Neural cell (in vitro differentiated cells): ENCODE measurements at regions not wholly inside any gene's neighbourhood (a gene's known extent, or its start where the extent isn't known, plus 50 kb on each side); places are given as distances from the start of the nearest gene placed in this dataset.

ENCODE experiments used
- H2AFZ ChIP-seq: fragments of 200-600, 300-800 bp; sonication (generic), shearing (Covaris generic); 2 replicates; pipeline ENCODE4 v1.6.0; 2014; ENCODE audit warnings: low read depth, mild to moderate bottlenecking, antibody characterized with exemption, low read length, moderate library complexity
- H3F3A ChIP-seq: fragments of 200-600 bp; shearing (Covaris generic); 2 replicates; pipeline ENCODE4 v1.6.1; 2016; ENCODE audit warnings: mild to moderate bottlenecking, moderate library complexity, mixed read lengths, antibody characterized with exemption, low read length; ENCODE audit not compliant: insufficient read depth, poor library complexity, severe bottlenecking
- H3K27ac ChIP-seq: fragments of 200-600, 300-800 bp; sonication (generic), shearing (Covaris generic); 2 replicates; pipeline ENCODE4 v1.5.1; 2014; ENCODE audit warnings: mild to moderate bottlenecking, low read length, moderate library complexity
- H3K27me3 ChIP-seq: fragments of 300-800, 200-600 bp; sonication (generic), shearing (Covaris generic); 2 replicates; pipeline ENCODE4 v1.6.0; 2014; ENCODE audit warnings: mild to moderate bottlenecking, low read depth, low read length, moderate library complexity; ENCODE audit not compliant: insufficient read depth
- H3K36me3 ChIP-seq: fragments of 300-800, 200-600 bp; sonication (generic), shearing (Covaris generic); 2 replicates; pipeline ENCODE4 v1.5.1; 2014; ENCODE audit warnings: mild to moderate bottlenecking, antibody characterized with exemption, low read length, moderate library complexity; ENCODE audit not compliant: insufficient read depth
- H3K4me2 ChIP-seq: fragments of 300-800, 200-600 bp; sonication (generic), shearing (Covaris generic); 2 replicates; pipeline ENCODE4 v1.6.0; 2014; ENCODE audit warnings: mild to moderate bottlenecking, low read length
- H3K4me3 ChIP-seq: fragments of 300-800, 200-600 bp; sonication (generic), shearing (Covaris generic); 2 replicates; pipeline ENCODE4 v1.5.1; 2014; ENCODE audit warnings: mild to moderate bottlenecking, low read length, moderate library complexity
- H3K79me2 ChIP-seq: fragments of 200-600 bp; shearing (Covaris generic); replicated peaks from 2 replicates; pipeline ENCODE4 v1.6.0; 2014; ENCODE audit warnings: mild to moderate bottlenecking, low read length, moderate library complexity; ENCODE audit not compliant: insufficient read depth
- H3K9ac ChIP-seq: fragments of 300-800, 200-600 bp; sonication (generic), shearing (Covaris generic); 2 replicates; pipeline ENCODE4 v1.6.1; 2016; ENCODE audit warnings: mild to moderate bottlenecking, low read length, mixed read lengths
- H3K9me2 ChIP-seq: fragments of 200-600 bp; shearing (Covaris generic); 2 replicates; pipeline ENCODE4 v1.6.1; 2016; ENCODE audit warnings: mild to moderate bottlenecking, low read length, mixed read lengths; ENCODE audit not compliant: insufficient read depth
- H3K9me3 ChIP-seq: fragments of 200-600, 300-800 bp; sonication (generic), shearing (Covaris generic); 2 replicates; pipeline ENCODE4 v1.6.1; 2016; ENCODE audit warnings: mild to moderate bottlenecking, mixed run types, low read length, moderate library complexity, mixed read lengths
- H4K20me1 ChIP-seq: fragments of 200-600 bp; shearing (Covaris generic); 2 replicates; pipeline ENCODE4 v1.6.1; 2016; ENCODE audit warnings: mild to moderate bottlenecking, mixed run types; ENCODE audit not compliant: insufficient read depth
- CTCF ChIP-seq: fragments of 450-650 bp; IDR thresholded peaks from 2 replicates; pipeline ENCODE4 v1.5.1; 2014; ENCODE audit warnings: antibody characterized with exemption, mild to moderate bottlenecking, moderate library complexity; ENCODE audit not compliant: poor library complexity, severe bottlenecking
- EP300 ChIP-seq: fragments of 450-650 bp; conservative IDR thresholded peaks from 2 replicates; pipeline ENCODE4 v1.6.1; 2014; ENCODE audit warnings: antibody characterized with exemption, mild to moderate bottlenecking, moderate library complexity; ENCODE audit not compliant: poor library complexity, severe bottlenecking
- EZH2 ChIP-seq: fragments of 200-600, 300-800 bp; shearing (Covaris generic), sonication (generic); IDR thresholded peaks from 2 replicates; pipeline ENCODE4 v1.6.1; 2014; ENCODE audit warnings: antibody characterized with exemption, low read length, borderline replicate concordance, mild to moderate bottlenecking; ENCODE audit not compliant: insufficient read depth, poor library complexity, severe bottlenecking
- MXI1 ChIP-seq: fragments of 450-650 bp; conservative IDR thresholded peaks from 2 replicates; pipeline ENCODE4 v1.6.1; 2014; ENCODE audit warnings: antibody characterized with exemption, mild to moderate bottlenecking; ENCODE audit not compliant: poor library complexity, severe bottlenecking
- POLR2AphosphoS5 ChIP-seq: IDR thresholded peaks from 2 replicates; pipeline ENCODE4 v1.6.1; 2012
- RAD21 ChIP-seq: fragments of 450-650 bp; conservative IDR thresholded peaks from 2 replicates; pipeline ENCODE4 v1.6.1; 2014; ENCODE audit warnings: antibody characterized with exemption, mild to moderate bottlenecking, moderate library complexity
- SMC3 ChIP-seq: fragments of 450-650 bp; conservative IDR thresholded peaks from 2 replicates; pipeline ENCODE4 v1.6.1; 2014; ENCODE audit warnings: antibody characterized with exemption, mild to moderate bottlenecking, moderate library complexity; ENCODE audit not compliant: poor library complexity
- TAF1 ChIP-seq: IDR thresholded peaks from 2 replicates; pipeline ENCODE4 v1.6.1; 2012; ENCODE audit warnings: low read depth
- TF ChIP-seq, protein P1 (sequence below): IDR thresholded peaks from 2 replicates; pipeline ENCODE4 v1.6.1; 2012; ENCODE audit warnings: borderline replicate concordance

DNA sequence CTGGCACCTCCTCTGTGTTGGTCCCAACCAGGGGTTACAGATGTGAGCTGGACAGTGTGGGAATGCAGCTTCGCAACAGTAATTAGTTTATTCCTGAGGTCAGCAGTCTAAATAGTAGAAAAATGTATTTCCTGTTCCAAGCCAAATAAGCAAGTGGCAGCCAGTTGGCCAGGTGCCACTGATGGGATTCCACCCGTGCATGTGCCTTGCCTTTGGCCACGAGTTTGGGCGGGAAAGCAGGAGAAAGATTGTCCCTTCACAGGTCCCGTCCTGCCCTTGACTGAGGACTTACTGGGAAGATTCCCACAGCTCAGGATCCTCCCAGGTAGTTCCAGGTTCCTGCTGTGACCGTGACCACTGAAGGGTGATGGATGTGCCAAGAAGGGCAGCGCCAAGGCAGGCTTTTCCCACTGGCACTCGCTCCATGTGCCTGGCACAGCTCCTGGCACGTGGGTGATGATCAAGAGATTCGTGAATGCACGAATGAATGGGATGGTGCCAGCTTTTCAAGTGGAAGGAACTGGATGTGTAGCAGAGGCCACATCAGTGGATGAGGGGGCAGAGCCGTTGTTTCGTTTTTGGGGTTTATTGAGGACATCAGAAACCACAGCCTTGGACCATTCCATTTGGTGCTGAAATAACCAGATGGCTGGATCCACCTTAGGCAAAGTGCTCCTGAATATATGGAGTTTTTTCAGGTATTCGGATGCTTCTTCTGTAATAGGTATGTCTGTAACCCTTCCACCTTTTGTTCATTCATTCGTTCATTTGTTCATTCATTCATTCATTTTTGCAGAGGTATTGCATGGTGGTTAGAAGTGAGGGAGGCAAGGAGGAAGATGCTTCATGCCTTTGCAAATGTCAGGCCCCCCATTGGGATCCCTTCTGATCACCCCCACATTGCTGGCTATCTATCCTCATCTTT is 62.4 kb upstream of the WNT4 start:
- H3K9me2 ChIP-seq = no peaks in the 10 kb centered on the region
- no peak overlapping the region for H2AFZ ChIP-seq
- H3K79me2 ChIP-seq = no peaks in the 10 kb centered on the region
- H3K36me3 ChIP-seq = no peaks in the 10 kb centered on the region
- H3K9ac ChIP-seq = no peak overlapping the region
- H4K20me1 ChIP-seq = no peaks in the 10 kb centered on the region
- peaks cover 33% of the 10 kb centered on the region for H3K27me3 ChIP-seq
- no peaks in the 10 kb centered on the region for H3F3A ChIP-seq
- H3K9me3 ChIP-seq = no peaks in the 10 kb centered on the region
- TF ChIP-seq MXI1 (no peak), CTCF (no peak), SMC3 (no peak), EP300 (no peak)
- H3K4me3 ChIP-seq = no peak overlapping the region
- no peak overlapping the region for H3K27ac ChIP-seq
- no peak overlapping the region for H3K4me2 ChIP-seq

- H4K20me1 ChIP-seq = no peaks in the 10 kb centered on the region
Measured at GRCh38 chr1:22206551-22207125, 63.7 kb upstream of the WNT4 start.

More at GRCh38 chr1:22206551-22207125, 63.7 kb upstream of the WNT4 start:
- H2AFZ ChIP-seq = no peak overlapping the region
- H3K36me3 ChIP-seq = no peaks in the 10 kb centered on the region
- no peak overlapping the region for H3K4me2 ChIP-seq
- no peaks in the 10 kb centered on the region for H3K9me3 ChIP-seq
- TF ChIP-seq MXI1 (no peak), RAD21 (no peak), POLR2AphosphoS5 (no peak), EZH2 (no peak), SMC3 (no peak), TAF1 (no peak), CTCF (no peak), EP300 (no peak)
- TF ChIP-seq, protein P1, sequence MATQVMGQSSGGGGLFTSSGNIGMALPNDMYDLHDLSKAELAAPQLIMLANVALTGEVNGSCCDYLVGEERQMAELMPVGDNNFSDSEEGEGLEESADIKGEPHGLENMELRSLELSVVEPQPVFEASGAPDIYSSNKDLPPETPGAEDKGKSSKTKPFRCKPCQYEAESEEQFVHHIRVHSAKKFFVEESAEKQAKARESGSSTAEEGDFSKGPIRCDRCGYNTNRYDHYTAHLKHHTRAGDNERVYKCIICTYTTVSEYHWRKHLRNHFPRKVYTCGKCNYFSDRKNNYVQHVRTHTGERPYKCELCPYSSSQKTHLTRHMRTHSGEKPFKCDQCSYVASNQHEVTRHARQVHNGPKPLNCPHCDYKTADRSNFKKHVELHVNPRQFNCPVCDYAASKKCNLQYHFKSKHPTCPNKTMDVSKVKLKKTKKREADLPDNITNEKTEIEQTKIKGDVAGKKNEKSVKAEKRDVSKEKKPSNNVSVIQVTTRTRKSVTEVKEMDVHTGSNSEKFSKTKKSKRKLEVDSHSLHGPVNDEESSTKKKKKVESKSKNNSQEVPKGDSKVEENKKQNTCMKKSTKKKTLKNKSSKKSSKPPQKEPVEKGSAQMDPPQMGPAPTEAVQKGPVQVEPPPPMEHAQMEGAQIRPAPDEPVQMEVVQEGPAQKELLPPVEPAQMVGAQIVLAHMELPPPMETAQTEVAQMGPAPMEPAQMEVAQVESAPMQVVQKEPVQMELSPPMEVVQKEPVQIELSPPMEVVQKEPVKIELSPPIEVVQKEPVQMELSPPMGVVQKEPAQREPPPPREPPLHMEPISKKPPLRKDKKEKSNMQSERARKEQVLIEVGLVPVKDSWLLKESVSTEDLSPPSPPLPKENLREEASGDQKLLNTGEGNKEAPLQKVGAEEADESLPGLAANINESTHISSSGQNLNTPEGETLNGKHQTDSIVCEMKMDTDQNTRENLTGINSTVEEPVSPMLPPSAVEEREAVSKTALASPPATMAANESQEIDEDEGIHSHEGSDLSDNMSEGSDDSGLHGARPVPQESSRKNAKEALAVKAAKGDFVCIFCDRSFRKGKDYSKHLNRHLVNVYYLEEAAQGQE = no peak
- H3K79me2 ChIP-seq = no peaks in the 10 kb centered on the region
- no peaks in the 10 kb centered on the region for H3K9me2 ChIP-seq
- H3K4me3 ChIP-seq = no peak overlapping the region
- H3K27me3 ChIP-seq = peaks cover 44% of the 10 kb centered on the region
- H3K9ac ChIP-seq = no peak overlapping the region
- no peaks in the 10 kb centered on the region for H3F3A ChIP-seq
- no peak overlapping the region for H3K27ac ChIP-seq
